Neural crest cell (in vitro differentiated cells): ENCODE measurements at regions not wholly inside any gene's neighbourhood (a gene's known extent, or its start where the extent isn't known, plus 50 kb on each side); places are given as distances from the start of the nearest gene placed in this dataset.

Source experiments
- DNase-seq: peaks from one replicate; pipeline ENCODE4 v3.0.0; 2021; ENCODE audit warnings: low read depth, mixed read lengths, low spot score
- H3K27ac Mint-ChIP-seq: one replicate; pipeline ENCODE4 v1.8.0; 2021; ENCODE audit warnings: mild to moderate bottlenecking, mixed read lengths; ENCODE audit not compliant: unreplicated experiment
- H3K27me3 Mint-ChIP-seq: 2 replicates; pipeline ENCODE4 v1.8.0; 2021; ENCODE audit warnings: low read depth, mild to moderate bottlenecking, mixed read lengths
- H3K36me3 Mint-ChIP-seq: 2 replicates; pipeline ENCODE4 v1.8.0; 2021; ENCODE audit warnings: low read depth, mild to moderate bottlenecking, mixed read lengths
- H3K4me1 Mint-ChIP-seq: 2 replicates; pipeline ENCODE4 v1.8.0; 2021; ENCODE audit warnings: mixed read lengths
- H3K4me3 Mint-ChIP-seq: one replicate; pipeline ENCODE4 v1.8.0; 2021; ENCODE audit warnings: mild to moderate bottlenecking, mixed read lengths
- H3K9me3 Mint-ChIP-seq: 2 replicates; pipeline ENCODE4 v1.8.0; 2021; ENCODE audit warnings: mixed read lengths
- CTCF ChIP-seq: fragments of 200-600 bp; sonication (generic); conservative IDR thresholded peaks from 2 replicates; pipeline ENCODE4 v1.5.0; 2021; ENCODE audit warnings: antibody characterized with exemption, mild to moderate bottlenecking

DNA sequence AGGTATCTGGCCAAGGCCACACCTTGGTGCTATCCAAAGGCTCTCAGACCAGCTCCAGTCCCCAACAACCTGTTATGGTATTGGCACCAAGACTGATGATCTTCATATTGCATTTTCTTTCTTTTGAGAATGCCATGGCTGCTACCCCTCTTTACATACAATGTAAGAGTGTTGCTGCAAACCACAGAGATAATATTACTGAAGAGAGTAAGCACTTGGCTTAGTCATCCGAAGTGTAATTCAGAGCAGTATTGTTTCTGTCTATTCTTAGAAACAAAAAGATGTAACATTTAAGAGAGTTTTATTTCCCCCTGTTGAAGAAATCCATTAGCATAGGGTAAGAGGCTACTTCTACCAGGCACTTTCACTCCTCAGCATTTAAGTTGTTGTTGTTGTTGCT is 212.5 kb downstream of the C6orf118 start:
- no peaks in the 10 kb centered on the region for H3K27me3 Mint-ChIP-seq
- H3K9me3 Mint-ChIP-seq = peaks cover 20% of the 10 kb centered on the region

GRCh38 chr6:165096209-165096608 is 213.2 kb downstream of the C6orf118 start:
- no peak overlapping the region for H3K4me3 Mint-ChIP-seq
- no peak for DNase-seq
- no peak for TF ChIP-seq CTCF
- H3K36me3 Mint-ChIP-seq = peaks cover 18% of the 10 kb centered on the region
- no peak overlapping the region for H3K27ac Mint-ChIP-seq
- H3K9me3 Mint-ChIP-seq = peaks cover 20% of the 10 kb centered on the region
- no peaks in the 10 kb centered on the region for H3K27me3 Mint-ChIP-seq
- peaks cover 4% of the 10 kb centered on the region for H3K4me1 Mint-ChIP-seq

More for the DNA sequence above, 212.5 kb downstream of the C6orf118 start:
- H3K4me3 Mint-ChIP-seq = no peak overlapping the region
- H3K36me3 Mint-ChIP-seq = peaks cover 18% of the 10 kb centered on the region
- DNase-seq = no peak
- no peak overlapping the region for H3K27ac Mint-ChIP-seq
- no peak for TF ChIP-seq CTCF
- no peaks in the 10 kb centered on the region for H3K4me1 Mint-ChIP-seq

GRCh38 chr6:165092881-165093595 is 216.4 kb downstream of the C6orf118 start:
- Mint-ChIP-seq H3K36me3 (peaks cover 18% of the 10 kb centered on the region), H3K27me3 (no peaks in the 10 kb centered on the region), H3K4me1 (peaks cover 11% of the 10 kb centered on the region), H3K4me3 (no peak overlapping the region), H3K27ac (no peak overlapping the region), H3K9me3 (peaks cover 21% of the 10 kb centered on the region)
- no peak for TF ChIP-seq CTCF
- no peak for DNase-seq

GRCh38 chr6:165091121-165091785 is 218.2 kb downstream of the C6orf118 start:
- Mint-ChIP-seq H3K9me3 (peaks cover 20% of the 10 kb centered on the region), H3K36me3 (peaks cover 18% of the 10 kb centered on the region), H3K4me3 (no peak overlapping the region), H3K27me3 (no peaks in the 10 kb centered on the region), H3K27ac (no peak overlapping the region), H3K4me1 (peaks cover 16% of the 10 kb centered on the region)
- no peak for TF ChIP-seq CTCF
- no peak for DNase-seq

- Mint-ChIP-seq H3K27ac (peak overlapping the region; percentile 60), H3K27me3 (no peaks in the 10 kb centered on the region), H3K9me3 (peaks cover 17% of the 10 kb centered on the region), H3K36me3 (peaks cover 15% of the 10 kb centered on the region), H3K4me1 (peaks cover 16% of the 10 kb centered on the region), H3K4me3 (no peak overlapping the region)
- DNase-seq = no peak
- no peak for TF ChIP-seq CTCF
Observed at GRCh38 chr6:165090242-165090641, 219.2 kb downstream of the C6orf118 start.
